8988T (cell line): ENCODE measurements at regions not wholly inside any gene's neighbourhood (a gene's known extent, or its start where the extent isn't known, plus 50 kb on each side); places are given as distances from the start of the nearest gene placed in this dataset.
"Not testable (repeated sequence)": the region's sequence is repeated elsewhere in the genome, so short reads cannot be mapped to it uniquely, and the experiment has no call there.

Experiments
- DNase-seq: peaks from one replicate; pipeline ENCODE4 v3.0.0; 2011

DNA sequence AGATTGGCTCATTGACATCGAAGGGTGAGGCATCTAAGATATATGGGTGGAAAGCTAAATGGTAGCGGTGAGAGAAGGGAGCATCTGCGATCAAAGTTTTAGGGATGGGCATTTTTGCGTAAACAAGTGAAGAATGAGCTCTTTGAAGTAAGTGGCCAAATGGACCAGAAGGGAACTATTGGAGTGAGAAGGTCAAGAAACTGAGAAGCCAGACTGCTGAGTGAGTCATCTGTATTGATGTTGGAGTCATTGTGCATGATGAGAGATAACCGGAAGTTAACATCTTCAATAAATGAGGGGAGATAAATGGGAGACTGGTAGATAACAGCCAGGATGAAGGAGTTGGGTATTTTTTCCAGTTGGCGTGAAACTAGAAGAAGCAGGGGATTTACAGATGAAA, 271.9 kb upstream of the PDE3A start:
- DNase-seq = no peak

- DNase-seq = no peak
These were observed 270.7 kb upstream of the PDE3A start for GRCh38 chr12:20097626-20098025.

GRCh38 chr12:20099395-20100183, 268.7 kb upstream of the PDE3A start:
- no peak for DNase-seq

- DNase-seq = no peak
These were observed 267.3 kb upstream of the PDE3A start for GRCh38 chr12:20101046-20101445.

- DNase-seq = no peak
These were observed 262.4 kb upstream of the PDE3A start for GRCh38 chr12:20105943-20106342.

DNA sequence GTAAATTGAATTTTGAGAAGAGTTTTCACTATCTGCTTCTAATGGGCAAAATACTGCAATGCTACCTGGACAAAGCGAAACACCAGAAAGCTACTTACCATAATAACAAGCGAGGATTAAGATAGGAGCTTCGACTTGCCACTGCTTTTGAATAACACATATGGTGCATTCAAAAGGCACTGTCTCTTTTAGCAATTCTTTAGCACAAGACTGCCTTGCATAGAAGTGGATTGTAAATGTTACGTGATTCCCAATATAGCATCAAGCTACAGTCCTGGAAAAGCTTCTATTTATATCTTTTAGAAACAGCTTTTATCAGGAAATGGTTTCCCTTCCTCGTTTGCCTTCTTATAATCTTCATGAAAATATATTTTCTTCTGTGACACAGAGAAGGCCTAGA, 258.7 kb upstream of the PDE3A start:
- no peak for DNase-seq

DNA sequence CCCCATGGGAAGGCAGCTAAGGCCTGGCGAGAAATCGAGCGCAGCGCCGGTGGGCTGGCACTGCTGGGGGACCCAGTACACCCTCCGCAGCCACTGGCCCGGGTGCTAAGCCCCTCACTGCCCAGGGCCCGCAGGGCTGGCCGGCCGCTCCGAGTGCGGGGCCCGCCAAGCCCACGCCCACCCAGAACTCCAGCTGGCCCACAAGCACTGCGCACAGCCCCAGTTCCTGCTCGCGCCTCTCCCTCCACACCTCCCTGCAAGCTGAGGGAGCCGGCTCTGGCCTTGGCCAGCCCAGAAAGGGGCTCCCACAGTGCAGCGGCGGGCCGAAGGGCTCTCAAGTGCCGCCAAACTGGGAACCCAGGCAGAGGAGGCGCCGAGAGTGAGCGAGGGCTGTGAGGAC, 253.0 kb upstream of the PDE3A start:
- DNase-seq = not testable (repeated sequence)

- no peak for DNase-seq
These were observed 248.5 kb upstream of the PDE3A start for GRCh38 chr12:20119596-20120402.

GRCh38 chr12:20120403-20120725, 248.0 kb upstream of the PDE3A start:
- no peak for DNase-seq

DNA sequence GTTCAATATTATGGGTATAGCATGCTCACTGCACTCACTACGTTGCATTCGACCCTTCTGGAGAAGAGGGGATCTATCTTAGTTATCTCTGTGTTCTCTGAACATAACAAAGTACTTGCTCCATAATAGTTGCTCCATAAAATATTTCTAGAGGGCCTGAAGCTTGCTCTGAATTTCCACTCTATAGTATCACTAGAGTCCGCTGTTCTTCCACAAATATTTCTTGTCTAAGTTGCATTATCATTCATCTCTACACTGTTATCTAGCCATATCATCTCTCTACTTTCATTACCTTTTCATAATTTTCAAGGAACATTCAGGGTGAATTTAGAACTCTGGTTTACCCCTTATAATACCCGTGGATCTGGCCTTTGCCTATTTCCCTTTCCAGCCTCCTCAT, 246.1 kb upstream of the PDE3A start:
- DNase-seq = no peak

DNA sequence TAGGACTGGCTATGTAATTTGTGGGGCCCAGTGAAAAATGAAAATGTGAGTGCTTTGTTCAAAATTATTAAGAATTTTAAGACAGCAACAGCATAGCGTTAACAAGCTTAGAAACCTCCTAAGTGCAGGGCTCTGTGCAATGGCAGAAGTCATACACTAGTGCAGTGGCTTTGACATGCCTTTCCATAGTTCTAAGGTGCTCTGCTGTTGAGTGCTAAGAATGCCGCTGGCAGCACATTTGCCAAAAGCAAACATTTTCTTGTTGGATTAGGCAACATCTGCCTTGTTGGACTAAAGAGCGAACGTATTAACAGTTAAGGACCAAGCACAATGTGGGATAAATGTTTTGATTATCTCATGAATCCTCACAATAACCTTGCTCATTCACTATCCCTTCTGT, 244.9 kb upstream of the PDE3A start:
- no peak for DNase-seq

DNA sequence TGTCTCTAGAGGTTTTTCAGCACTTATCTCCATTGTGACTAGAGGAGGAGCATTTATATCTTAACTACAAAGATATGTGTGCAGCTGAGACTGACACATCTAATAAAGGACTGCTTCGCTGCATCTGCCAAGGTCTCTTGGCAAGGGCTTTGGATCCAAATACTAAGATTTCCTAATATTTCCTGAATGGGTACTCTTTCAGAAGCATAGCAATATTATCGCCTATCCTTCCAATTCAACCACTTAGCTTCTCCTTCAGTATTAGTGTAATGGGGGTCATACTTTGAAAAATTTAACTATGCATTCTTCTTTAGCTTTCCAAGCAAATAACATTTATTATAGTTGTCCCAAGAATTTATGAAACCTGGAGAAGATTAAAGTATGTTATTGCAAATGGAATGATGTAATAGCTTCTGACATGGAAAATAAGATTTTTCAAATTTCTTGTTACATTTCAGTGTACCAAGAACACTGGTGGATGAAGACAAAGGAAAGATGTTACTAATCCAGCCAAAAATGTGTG, 243.0 kb upstream of the PDE3A start:
- DNase-seq = no peak

DNA sequence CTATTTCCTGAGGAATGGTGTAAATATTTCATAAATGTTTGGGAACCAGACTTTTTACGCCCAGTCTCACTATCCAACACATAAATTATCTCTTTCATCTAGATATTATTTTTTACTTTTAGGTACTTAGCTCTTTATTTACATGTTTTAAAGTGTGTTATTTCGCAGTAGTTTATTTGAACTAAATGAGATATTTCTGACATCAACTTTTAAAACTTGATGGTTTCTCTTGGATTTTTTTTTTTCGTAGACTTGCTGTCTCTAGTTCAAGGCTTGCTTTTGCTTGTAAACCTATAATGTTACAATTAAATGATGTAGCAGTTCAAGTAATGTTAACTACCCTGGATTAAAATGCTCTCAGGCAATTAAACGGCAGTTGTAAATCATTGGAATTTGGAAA, 241.7 kb upstream of the PDE3A start:
- no peak for DNase-seq

DNA sequence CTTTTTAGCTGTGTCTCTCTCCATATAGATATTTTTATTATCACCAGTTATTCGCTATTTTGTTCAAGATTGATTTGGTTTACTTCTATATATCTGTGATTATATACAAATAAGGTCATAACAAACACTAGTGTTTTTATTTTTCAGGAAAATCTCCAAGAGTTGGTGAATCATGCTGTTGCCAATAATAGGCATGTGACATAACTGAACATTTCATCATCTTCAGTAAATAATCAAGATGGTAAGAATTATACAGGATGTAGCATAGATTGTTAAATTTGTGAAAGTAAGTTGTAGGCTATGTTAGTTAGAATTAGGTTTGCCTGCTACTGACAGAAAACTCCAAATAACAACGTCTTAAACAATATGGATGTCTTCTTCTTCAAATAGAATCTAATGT, 240.9 kb upstream of the PDE3A start:
- no peak for DNase-seq

- DNase-seq = no peak
These were observed 239.4 kb upstream of the PDE3A start for GRCh38 chr12:20128928-20129327.

- DNase-seq = no peak
These were observed 235.5 kb upstream of the PDE3A start for GRCh38 chr12:20132818-20133217.

DNA sequence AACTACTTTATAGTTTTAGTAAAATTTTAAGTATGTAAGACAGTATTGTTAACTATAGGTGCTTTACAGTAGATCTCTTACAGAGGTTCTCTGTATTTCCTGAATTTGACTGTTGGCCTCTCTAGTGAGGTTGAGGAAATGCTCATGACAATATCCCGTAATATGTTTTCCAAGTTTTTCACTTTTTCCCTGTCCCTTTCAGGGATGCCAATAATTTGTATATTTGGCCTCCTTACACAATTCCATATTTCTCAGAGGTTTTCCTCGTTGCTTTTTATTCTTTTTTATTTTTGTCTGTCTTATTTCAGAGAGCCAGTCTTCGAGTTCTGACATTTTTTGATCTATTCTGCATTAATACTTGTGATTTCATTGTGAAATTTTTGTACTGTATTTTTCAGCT, 233.7 kb upstream of the PDE3A start:
- DNase-seq = no peak

GRCh38 chr12:20140751-20141150, 227.6 kb upstream of the PDE3A start:
- no peak for DNase-seq

GRCh38 chr12:20142316-20142715, 226.0 kb upstream of the PDE3A start:
- no peak for DNase-seq

- no peak for DNase-seq
These were observed 225.4 kb upstream of the PDE3A start for GRCh38 chr12:20142956-20143355.

- DNase-seq = no peak
These were observed 224.0 kb upstream of the PDE3A start for GRCh38 chr12:20144341-20144740.

DNA sequence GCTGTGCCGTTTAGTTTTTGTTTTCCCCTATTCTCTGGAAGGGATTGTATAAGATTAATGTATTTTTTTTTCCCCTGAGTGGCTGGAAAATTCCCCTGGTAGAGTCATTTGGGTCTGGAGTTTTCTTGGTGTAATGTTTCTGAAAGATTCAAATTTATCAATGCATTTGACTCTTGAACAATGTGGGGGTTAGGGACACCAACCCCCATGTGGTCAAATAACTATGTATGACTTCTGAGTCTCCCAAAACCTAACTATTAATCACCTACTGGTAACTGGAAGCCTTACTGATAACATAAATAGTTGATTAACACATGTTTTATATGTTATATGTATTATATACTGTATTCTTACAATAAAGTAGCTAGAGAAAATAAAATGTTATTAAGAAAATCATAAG, 220.1 kb upstream of the PDE3A start:
- no peak for DNase-seq

DNA sequence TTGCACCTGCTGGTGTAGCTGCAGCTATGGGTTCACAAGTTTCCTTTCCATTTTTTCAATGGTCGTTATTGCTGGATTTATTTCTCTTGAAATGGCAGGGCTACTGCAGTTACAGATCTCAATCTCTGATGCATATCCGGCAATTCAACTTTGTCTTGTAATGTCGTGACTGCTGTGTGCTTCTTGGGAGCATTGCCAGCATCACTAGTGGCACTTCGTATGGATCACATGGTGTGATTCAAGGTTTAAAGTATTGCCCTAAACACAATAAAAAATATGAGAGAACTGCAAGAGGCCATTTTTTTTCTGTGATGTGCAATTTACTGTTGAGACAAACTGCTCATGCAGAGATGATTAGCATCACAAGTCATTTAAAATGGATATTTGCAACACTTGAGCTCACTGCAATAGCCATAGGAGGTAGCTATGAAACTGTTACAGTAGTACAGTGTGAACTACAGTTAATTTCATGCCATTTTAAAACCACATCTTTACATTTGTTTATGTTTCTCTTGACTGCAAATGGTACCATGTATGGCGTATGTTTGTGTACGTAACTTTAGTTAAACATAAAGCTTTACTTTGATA, 217.4 kb upstream of the PDE3A start:
- DNase-seq = no peak

- no peak for DNase-seq
These were observed 214.3 kb upstream of the PDE3A start for GRCh38 chr12:20154052-20154451.
